SKM-1 (cell line): ENCODE measurements at regions not wholly inside any gene's neighbourhood (a gene's known extent, or its start where the extent isn't known, plus 50 kb on each side); places are given as distances from the start of the nearest gene placed in this dataset.

Source experiments
- DNase-seq: peaks from one replicate; lab custom pipeline; 2025; ENCODE audit not compliant: unreplicated experiment; lab: John Stamatoyannopoulos, UW

GRCh38 chr13:56953965-56954364, 186.8 kb upstream of the PRR20A start:
- DNase-seq = no peak

DNA sequence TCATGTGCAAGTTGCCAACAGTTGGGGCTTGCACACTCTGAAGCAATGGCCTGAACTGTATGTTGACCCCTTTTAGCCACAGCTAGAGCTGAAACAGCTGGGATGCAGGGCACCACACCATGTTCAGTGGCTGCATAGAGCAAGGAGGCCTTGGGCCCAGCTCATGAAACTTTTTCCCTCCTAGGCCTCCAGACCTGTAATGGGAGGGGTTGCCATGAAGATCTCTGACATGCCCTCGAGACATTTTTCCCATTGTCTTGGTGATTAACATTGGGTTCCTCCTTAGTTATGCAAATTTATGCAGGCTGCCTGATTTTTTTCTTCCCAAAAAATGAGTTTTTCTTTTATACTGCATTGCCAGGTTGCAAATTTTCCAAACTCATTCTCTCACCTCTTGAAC, 165.1 kb upstream of the PRR20A start:
- no peak for DNase-seq

GRCh38 chr13:56980856-56981255, 159.9 kb upstream of the PRR20A start:
- no peak for DNase-seq

GRCh38 chr13:56986121-56986520, 154.6 kb upstream of the PRR20A start:
- no peak for DNase-seq

DNA sequence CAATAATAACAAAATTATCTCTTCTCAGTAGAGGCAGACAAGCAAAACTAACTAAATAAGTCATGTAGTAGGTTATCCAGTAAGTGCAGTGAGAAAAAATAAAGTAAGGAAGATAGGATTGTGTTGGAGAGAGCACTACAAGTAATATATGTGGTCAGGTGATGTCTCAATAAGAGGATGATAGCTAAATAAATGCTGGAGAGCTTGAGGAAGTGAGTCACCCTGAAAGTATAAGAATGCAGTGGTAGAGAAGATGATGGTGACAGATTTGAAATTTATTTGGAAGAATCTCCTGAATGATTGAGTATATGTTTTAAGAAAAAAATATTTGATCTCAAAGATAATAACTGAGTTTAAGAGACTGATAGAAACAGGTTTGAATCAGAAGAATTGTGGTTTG, 152.2 kb upstream of the PRR20A start:
- no peak for DNase-seq

- no peak for DNase-seq
These were observed 137.0 kb upstream of the PRR20A start for GRCh38 chr13:57003682-57004081.

DNA sequence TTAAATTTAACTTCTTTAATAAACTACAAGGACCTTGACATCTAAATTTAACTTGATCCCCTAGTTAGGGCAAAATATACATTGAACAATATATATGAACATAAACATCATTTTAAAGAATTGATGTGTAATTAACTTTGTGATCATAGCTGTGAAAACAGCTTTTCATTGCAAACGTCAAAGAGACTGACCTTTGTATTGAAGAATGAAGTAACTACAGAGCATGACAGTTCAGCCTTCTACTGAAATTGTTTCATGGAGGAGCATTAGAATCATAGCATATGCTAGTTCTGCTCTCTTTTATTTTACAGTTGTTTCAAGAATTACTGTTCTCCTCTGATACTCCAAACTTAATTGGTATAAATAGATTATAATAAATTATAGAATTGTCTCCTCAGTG, 123.4 kb upstream of the PRR20A start:
- DNase-seq = no peak

- DNase-seq = no peak
These were observed 121.8 kb upstream of the PRR20A start for GRCh38 chr13:57018915-57019314.

GRCh38 chr13:57030671-57031070, 110.0 kb upstream of the PRR20A start:
- no peak for DNase-seq

- DNase-seq = no peak
These were observed 104.4 kb upstream of the PRR20A start for GRCh38 chr13:57036290-57036689.

DNA sequence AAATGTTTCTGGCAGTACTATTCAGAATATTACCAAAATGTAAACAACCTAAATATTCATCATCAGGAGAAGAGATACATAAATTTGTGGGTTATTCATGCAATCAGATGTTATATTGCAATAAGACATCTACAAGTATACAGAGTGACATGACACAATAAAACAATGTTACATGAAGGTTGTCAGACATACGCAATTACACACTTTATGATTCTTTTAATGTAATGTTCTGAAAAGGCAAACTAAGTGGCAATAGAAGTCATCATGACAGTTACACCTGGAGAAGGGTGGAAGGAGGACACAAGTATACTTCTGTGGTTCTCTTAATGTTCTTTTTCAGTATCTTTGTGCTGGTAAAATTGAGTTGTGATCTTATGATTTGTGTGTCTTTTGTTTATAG, 95.8 kb upstream of the PRR20A start:
- DNase-seq = no peak

GRCh38 chr13:57045826-57046546, 94.7 kb upstream of the PRR20A start:
- DNase-seq = no peak

- DNase-seq = no peak
These were observed 84.0 kb upstream of the PRR20A start for GRCh38 chr13:57056601-57057180.

- no peak for DNase-seq
These were observed 77.7 kb upstream of the PRR20A start for GRCh38 chr13:57063007-57063406.

DNA sequence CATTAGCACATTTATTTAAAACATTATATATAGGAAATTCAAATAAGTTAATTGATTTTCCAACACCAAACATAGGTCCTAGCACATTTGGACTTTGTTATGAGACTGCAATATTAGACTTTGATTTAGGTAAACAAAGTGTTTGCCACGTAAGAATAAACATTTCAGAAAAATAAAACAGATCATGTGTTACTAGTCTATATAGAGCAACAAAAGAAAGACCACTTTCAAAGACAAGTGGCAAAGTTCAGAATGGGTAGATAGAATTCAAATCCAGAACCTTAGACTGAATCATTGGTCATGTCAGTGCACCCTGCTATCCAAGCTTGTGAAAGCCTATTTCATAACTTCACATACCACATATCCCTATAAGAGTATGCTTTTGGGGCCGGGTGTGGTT, 66.7 kb upstream of the PRR20A start:
- no peak for DNase-seq

- DNase-seq = no peak
These were observed 65.1 kb upstream of the PRR20A start for GRCh38 chr13:57075588-57075987.

DNA sequence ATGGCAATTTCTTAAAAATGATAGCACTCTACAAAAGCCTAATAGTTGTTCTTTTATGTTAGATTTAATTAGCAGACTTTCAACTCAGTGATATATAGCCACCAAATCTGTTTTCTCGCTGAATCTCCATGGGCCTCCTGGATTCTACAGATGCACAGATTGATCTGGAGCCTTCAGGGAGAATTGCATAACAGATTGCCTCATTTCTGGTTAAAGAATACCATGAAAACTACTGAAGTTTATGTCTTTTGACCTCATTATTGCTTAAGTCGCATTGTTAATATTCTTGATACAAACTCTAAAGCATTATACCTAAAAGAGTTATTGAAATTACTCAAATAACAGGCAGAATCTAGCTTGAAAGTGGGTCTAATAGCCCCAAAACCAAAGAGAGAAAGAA, 53.7 kb upstream of the PRR20A start:
- no peak for DNase-seq
